Loucy (cell line): ENCODE measurements at regions not wholly inside any gene's neighbourhood (a gene's known extent, or its start where the extent isn't known, plus 50 kb on each side); places are given as distances from the start of the nearest gene placed in this dataset.
"Not testable (repeated sequence)": the region's sequence is repeated elsewhere in the genome, so short reads cannot be mapped to it uniquely, and the experiment has no call there.

ENCODE experiments used
- H2AFZ ChIP-seq: fragments of 200-600 bp; sonication (generic); 2 replicates; pipeline ENCODE4 v1.6.0; 2016; ENCODE audit warnings: antibody characterized with exemption, mild to moderate bottlenecking, low read length, moderate library complexity
- H3F3A ChIP-seq: fragments of 200-600 bp; 2 replicates; pipeline ENCODE4 v1.6.0; 2016; ENCODE audit warnings: antibody characterized with exemption, low read depth, mild to moderate bottlenecking
- H3K27me3 ChIP-seq: fragments of 200-600 bp; sonication (generic); 2 replicates; pipeline ENCODE4 v1.6.1; 2014; ENCODE audit warnings: low read length, mild to moderate bottlenecking; ENCODE audit not compliant: insufficient read depth, poor library complexity, severe bottlenecking
- H3K36me3 ChIP-seq: fragments of 200-600 bp; sonication (generic); 2 replicates; pipeline ENCODE4 v1.6.1; 2016; ENCODE audit warnings: low read length; ENCODE audit not compliant: insufficient read depth
- H3K4me1 ChIP-seq: fragments of 200-600 bp; sonication (generic); 2 replicates; pipeline ENCODE4 v1.5.1; 2014; ENCODE audit warnings: low read length, mild to moderate bottlenecking; ENCODE audit not compliant: insufficient read depth, poor library complexity, severe bottlenecking
- H3K4me2 ChIP-seq: fragments of 200-600 bp; sonication (generic); 2 replicates; pipeline ENCODE4 v1.6.0; 2014; ENCODE audit warnings: antibody characterized with exemption, low read length, low read depth, mild to moderate bottlenecking; ENCODE audit not compliant: poor library complexity, severe bottlenecking
- H3K4me3 ChIP-seq: fragments of 200-600 bp; sonication (generic); 2 replicates; pipeline ENCODE4 v1.5.1; 2014; ENCODE audit warnings: low read length, mild to moderate bottlenecking, mixed read lengths; ENCODE audit not compliant: poor library complexity, severe bottlenecking
- H3K79me2 ChIP-seq: fragments of 200-600 bp; sonication (generic); 2 replicates; pipeline ENCODE4 v1.6.1; 2014; ENCODE audit warnings: low read length; ENCODE audit not compliant: insufficient read depth
- H3K9ac ChIP-seq: fragments of 200-600 bp; sonication (generic); 2 replicates; pipeline ENCODE4 v1.6.0; 2014; ENCODE audit warnings: mild to moderate bottlenecking, low read depth, low read length, moderate library complexity; ENCODE audit not compliant: poor library complexity, severe bottlenecking
- H3K9me2 ChIP-seq: fragments of 200-600 bp; sonication (generic); replicated peaks from 2 replicates; pipeline ENCODE4 v1.6.1; 2016; ENCODE audit warnings: low read depth, low read length, mixed read lengths
- H3K9me3 ChIP-seq: fragments of 200-600 bp; sonication (generic); 2 replicates; pipeline ENCODE4 v1.6.1; 2014; ENCODE audit warnings: mild to moderate bottlenecking, antibody characterized with exemption, low read length, low read depth; ENCODE audit not compliant: insufficient read depth
- H4K20me1 ChIP-seq: fragments of 200-600 bp; sonication (generic); 2 replicates; pipeline ENCODE4 v1.6.0; 2014; ENCODE audit warnings: antibody characterized with exemption, low read length, mild to moderate bottlenecking; ENCODE audit not compliant: insufficient read depth, poor library complexity, severe bottlenecking
- EZH2phosphoT487 ChIP-seq: fragments of 200-600 bp; IDR thresholded peaks from 2 replicates; pipeline ENCODE4 v1.6.1; 2018; ENCODE audit warnings: antibody characterized with exemption, mild to moderate bottlenecking, moderate library complexity, borderline replicate concordance
- TF ChIP-seq, protein P1 (sequence below): fragments of 200-600 bp; sonication (generic); conservative IDR thresholded peaks from 2 replicates; pipeline ENCODE4 v1.5.1; 2014; ENCODE audit warnings: mild to moderate bottlenecking, antibody characterized with exemption, low read length

- no peaks in the 10 kb centered on the region for H3K9me3 ChIP-seq
- H3K4me3 ChIP-seq: no peak overlapping the region
- H4K20me1 ChIP-seq: no peaks in the 10 kb centered on the region
- no peaks in the 10 kb centered on the region for H3K36me3 ChIP-seq
- H3K4me1 ChIP-seq: no peaks in the 10 kb centered on the region
- H3K9ac ChIP-seq: no peak overlapping the region
- H3F3A ChIP-seq: no peaks in the 10 kb centered on the region
- H3K79me2 ChIP-seq: no peaks in the 10 kb centered on the region
- no peaks in the 10 kb centered on the region for H3K9me2 ChIP-seq
- no peak for TF ChIP-seq EZH2phosphoT487
- TF ChIP-seq, protein P1, sequence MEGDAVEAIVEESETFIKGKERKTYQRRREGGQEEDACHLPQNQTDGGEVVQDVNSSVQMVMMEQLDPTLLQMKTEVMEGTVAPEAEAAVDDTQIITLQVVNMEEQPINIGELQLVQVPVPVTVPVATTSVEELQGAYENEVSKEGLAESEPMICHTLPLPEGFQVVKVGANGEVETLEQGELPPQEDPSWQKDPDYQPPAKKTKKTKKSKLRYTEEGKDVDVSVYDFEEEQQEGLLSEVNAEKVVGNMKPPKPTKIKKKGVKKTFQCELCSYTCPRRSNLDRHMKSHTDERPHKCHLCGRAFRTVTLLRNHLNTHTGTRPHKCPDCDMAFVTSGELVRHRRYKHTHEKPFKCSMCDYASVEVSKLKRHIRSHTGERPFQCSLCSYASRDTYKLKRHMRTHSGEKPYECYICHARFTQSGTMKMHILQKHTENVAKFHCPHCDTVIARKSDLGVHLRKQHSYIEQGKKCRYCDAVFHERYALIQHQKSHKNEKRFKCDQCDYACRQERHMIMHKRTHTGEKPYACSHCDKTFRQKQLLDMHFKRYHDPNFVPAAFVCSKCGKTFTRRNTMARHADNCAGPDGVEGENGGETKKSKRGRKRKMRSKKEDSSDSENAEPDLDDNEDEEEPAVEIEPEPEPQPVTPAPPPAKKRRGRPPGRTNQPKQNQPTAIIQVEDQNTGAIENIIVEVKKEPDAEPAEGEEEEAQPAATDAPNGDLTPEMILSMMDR: no peak
- H2AFZ ChIP-seq: no peak overlapping the region
- no peaks in the 10 kb centered on the region for H3K27me3 ChIP-seq
- H3K4me2 ChIP-seq: no peak overlapping the region
These were observed 1072.7 kb downstream of the EPHA3 start for GRCh38 chr3:90180096-90180495.

DNA sequence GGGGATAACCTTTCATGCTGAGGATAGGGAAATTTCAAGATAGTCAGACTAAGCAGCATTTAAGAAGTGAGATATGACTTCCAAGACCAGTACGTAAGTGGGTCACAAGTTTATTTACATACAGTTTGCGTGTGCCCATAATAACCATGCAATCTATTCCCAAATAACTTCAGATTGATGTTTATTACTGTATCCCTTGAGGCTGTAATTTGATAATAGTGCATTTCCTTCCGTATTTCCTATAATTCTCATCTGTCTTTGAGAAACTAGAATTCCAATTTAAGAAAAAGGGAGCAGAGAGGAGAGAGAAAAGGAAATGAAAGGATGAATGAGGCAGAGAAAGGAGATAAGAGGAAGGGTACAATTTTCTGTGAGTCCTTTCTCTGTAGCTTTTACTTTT lies 1073.1 kb downstream of the EPHA3 start:
- Histone ChIP-seq H3K4me3 (no peak overlapping the region), H3K9me2 (no peaks in the 10 kb centered on the region), H3K4me2 (no peak overlapping the region), H3K9me3 (no peaks in the 10 kb centered on the region), H3K36me3 (no peaks in the 10 kb centered on the region), H3K4me1 (no peaks in the 10 kb centered on the region), H3K9ac (no peak overlapping the region), H3K27me3 (no peaks in the 10 kb centered on the region), H4K20me1 (no peaks in the 10 kb centered on the region), H3F3A (no peaks in the 10 kb centered on the region), H2AFZ (no peak overlapping the region), H3K79me2 (no peaks in the 10 kb centered on the region)
- TF ChIP-seq, protein P1: no peak
- TF ChIP-seq EZH2phosphoT487: no peak

- H3K4me2 ChIP-seq, H3K4me3 ChIP-seq, H3K36me3 ChIP-seq, H3K4me1 ChIP-seq, H3K9me3 ChIP-seq, H3K9me2 ChIP-seq, H4K20me1 ChIP-seq, H3K27me3 ChIP-seq, H2AFZ ChIP-seq, H3K9ac ChIP-seq, H3K79me2 ChIP-seq, H3F3A ChIP-seq: not testable (repeated sequence)
- TF ChIP-seq, protein P1: peak; percentile 50
These were observed 1075.0 kb downstream of the EPHA3 start for GRCh38 chr3:90182291-90182976.
